ENCODE measurements at regions not wholly inside any gene's neighbourhood (a gene's known extent, or its start where the extent isn't known, plus 50 kb on each side); places are given as distances from the start of the nearest gene placed in this dataset.

DNA sequence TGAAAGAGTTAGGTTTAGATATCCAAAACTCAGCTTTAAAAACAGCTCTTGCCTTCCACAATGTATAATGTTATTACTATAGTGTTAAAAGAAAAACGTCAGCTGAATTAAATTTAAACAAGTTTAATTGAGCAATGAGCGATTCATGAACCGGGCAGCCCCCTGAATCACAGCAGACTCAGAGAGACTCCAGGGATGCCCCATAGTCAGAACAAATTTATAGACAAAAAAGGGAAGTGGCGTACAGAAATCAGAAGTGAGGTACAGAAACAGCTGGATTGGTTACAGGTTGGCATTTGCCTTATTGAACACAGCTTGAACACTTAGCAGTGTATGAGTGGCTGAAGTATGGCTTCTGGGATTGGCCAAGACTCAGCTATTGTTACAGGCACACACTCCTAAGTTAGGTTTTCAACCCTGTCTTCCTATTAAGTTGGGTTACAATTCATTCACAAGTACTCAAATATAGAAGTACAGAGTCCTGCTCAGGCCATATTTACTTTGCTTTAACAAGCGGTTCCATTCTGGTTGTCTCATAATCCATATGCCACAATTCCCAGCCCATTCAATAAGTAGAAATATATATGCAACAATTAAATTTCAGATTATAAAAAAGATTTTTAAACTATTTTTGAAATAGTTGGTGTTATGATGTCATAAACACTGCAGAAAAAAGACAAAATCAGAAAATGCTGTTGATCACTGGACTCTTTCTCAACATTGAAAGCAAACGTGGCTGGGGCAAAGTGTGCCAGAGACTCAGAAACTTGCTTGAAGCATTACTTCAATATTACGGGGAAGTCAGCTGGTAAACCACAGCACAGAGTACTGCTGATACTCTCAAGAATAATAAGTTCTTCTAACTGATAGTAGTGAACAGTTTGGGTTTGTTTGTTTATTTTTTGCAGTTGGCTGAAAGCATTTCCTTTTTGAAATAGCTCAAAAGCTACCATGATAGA lies 459.7 kb downstream of the RAB28 start:
- Histone ChIP-seq H3K79me2 (replicated peaks; ENCODE audit: insufficient read depth) (no peaks in the 10 kb centered on the region), H3K27ac (ENCODE audit: low read depth) (no peak overlapping the region), H3K9me2 (ENCODE audit: insufficient read depth) (0 out of 2 replicates have a peak, but pooled peaks cover 3% of the 10 kb centered on the region), H3K4me3 (no peak overlapping the region), H3F3A (replicated peaks; ENCODE audit: low read depth) (no peaks in the 10 kb centered on the region), H2AFZ (no peak overlapping the region), H4K20me1 (replicated peaks; ENCODE audit: insufficient read depth) (no peaks in the 10 kb centered on the region), H3K4me1 (ENCODE audit: insufficient read depth) (no peaks in the 10 kb centered on the region), H3K27me3 (ENCODE audit: insufficient read depth) (no peaks in the 10 kb centered on the region), H3K36me3 (ENCODE audit: insufficient read depth) (no peaks in the 10 kb centered on the region), H3K4me2 (no peak overlapping the region)
- ATAC-seq (no peak), DNase-seq (ENCODE audit: low spot score) (no peak)
- TF ChIP-seq EZH2phosphoT487 (IDR thresholded peaks at IDR 0.05; ENCODE audit: unreplicated experiment) (no peak), ZNF331 (CRISPR knock-in tag; IDR thresholded peaks at IDR 0.05; ENCODE audit: low read depth) (no peak)
- TF ChIP-seq, protein P1, sequence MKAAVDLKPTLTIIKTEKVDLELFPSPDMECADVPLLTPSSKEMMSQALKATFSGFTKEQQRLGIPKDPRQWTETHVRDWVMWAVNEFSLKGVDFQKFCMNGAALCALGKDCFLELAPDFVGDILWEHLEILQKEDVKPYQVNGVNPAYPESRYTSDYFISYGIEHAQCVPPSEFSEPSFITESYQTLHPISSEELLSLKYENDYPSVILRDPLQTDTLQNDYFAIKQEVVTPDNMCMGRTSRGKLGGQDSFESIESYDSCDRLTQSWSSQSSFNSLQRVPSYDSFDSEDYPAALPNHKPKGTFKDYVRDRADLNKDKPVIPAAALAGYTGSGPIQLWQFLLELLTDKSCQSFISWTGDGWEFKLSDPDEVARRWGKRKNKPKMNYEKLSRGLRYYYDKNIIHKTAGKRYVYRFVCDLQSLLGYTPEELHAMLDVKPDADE (IDR thresholded peaks at IDR 0.05): no peak
- TF ChIP-seq, protein P2, sequence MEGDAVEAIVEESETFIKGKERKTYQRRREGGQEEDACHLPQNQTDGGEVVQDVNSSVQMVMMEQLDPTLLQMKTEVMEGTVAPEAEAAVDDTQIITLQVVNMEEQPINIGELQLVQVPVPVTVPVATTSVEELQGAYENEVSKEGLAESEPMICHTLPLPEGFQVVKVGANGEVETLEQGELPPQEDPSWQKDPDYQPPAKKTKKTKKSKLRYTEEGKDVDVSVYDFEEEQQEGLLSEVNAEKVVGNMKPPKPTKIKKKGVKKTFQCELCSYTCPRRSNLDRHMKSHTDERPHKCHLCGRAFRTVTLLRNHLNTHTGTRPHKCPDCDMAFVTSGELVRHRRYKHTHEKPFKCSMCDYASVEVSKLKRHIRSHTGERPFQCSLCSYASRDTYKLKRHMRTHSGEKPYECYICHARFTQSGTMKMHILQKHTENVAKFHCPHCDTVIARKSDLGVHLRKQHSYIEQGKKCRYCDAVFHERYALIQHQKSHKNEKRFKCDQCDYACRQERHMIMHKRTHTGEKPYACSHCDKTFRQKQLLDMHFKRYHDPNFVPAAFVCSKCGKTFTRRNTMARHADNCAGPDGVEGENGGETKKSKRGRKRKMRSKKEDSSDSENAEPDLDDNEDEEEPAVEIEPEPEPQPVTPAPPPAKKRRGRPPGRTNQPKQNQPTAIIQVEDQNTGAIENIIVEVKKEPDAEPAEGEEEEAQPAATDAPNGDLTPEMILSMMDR (conservative IDR thresholded peaks at IDR 0.05; ENCODE audit: low read depth in 2 of 2): no peak
- Mint-ChIP-seq H3K27ac (no peak overlapping the region), H3K9me3 (no peaks in the 10 kb centered on the region), H3K4me3 (no peak overlapping the region), H3K4me1 (no peaks in the 10 kb centered on the region), H3K36me3 (ENCODE audit: low read depth) (no peaks in the 10 kb centered on the region), H3K27me3 (ENCODE audit: insufficient read depth, low read depth, poor library complexity) (peaks cover 1% of the 10 kb centered on the region)

DNA sequence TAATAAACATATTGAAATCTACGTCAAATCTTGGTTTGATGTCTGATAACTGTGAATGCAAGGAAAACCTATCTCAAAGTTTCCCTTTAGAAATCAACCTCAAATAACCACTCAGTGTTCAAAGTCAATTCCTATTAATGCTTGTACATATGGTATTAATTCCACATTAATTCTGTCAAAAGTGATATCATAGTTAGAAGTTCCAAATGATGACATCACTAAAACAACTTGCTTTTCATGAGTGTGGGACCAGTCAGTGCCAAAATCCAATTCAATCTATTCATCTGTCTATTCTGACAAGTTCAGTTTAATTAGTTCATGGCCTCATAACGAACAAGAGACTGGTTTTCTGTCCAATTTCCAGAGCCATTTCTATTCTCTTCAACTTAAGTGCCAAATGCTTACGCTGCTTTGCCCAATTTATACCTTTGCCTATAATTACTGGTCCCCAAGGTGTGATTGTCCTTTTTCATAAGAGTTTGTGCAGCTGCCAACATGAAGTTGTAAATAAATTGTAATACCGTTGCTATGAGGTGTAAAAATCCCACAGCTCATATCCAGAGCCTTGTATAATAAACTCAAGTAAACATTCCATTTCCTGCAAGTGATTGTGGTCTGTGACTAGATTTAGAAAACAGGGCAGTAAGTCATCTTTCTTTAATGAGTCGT lies 476.2 kb downstream of the RAB28 start:
- Histone ChIP-seq H4K20me1 (replicated peaks; ENCODE audit: insufficient read depth) (no peaks in the 10 kb centered on the region), H3K4me3 (no peak overlapping the region), H3K36me3 (ENCODE audit: insufficient read depth) (no peaks in the 10 kb centered on the region), H3K4me1 (ENCODE audit: insufficient read depth) (no peaks in the 10 kb centered on the region), H3K9me2 (ENCODE audit: insufficient read depth) (no peaks in the 10 kb centered on the region; the same call in 1 of the 2 replicates), H2AFZ (no peak overlapping the region), H3F3A (replicated peaks; ENCODE audit: low read depth) (no peaks in the 10 kb centered on the region), H3K79me2 (replicated peaks; ENCODE audit: insufficient read depth) (no peaks in the 10 kb centered on the region), H3K4me2 (no peak overlapping the region), H3K27me3 (ENCODE audit: insufficient read depth) (no peaks in the 10 kb centered on the region), H3K27ac (ENCODE audit: low read depth) (no peak overlapping the region)
- Mint-ChIP-seq H3K4me1 (no peaks in the 10 kb centered on the region), H3K27ac (no peak overlapping the region), H3K36me3 (ENCODE audit: low read depth) (no peaks in the 10 kb centered on the region), H3K27me3 (ENCODE audit: insufficient read depth, low read depth, poor library complexity) (no peaks in the 10 kb centered on the region), H3K4me3 (no peak overlapping the region), H3K9me3 (no peaks in the 10 kb centered on the region)
- ATAC-seq (no peak), DNase-seq (ENCODE audit: low spot score) (no peak)
- TF ChIP-seq NANOG (IDR thresholded peaks at IDR 0.05; ENCODE audit: borderline replicate concordance) (no peak), EZH2 (IDR thresholded peaks at IDR 0.05; ENCODE audit: low read depth, unreplicated experiment) (no peak), JUNB (IDR thresholded peaks at IDR 0.05; ENCODE audit: unreplicated experiment) (no peak), EZH2phosphoT487 (IDR thresholded peaks at IDR 0.05; ENCODE audit: unreplicated experiment) (no peak), STAT1 (IDR thresholded peaks at IDR 0.05; ENCODE audit: unreplicated experiment) (no peak), ZNF331 (CRISPR knock-in tag; IDR thresholded peaks at IDR 0.05; ENCODE audit: low read depth) (no peak), POLR2AphosphoS5 (IDR thresholded peaks at IDR 0.05; ENCODE audit: low read depth) (no peak), ZNF114 (CRISPR knock-in tag; IDR thresholded peaks at IDR 0.05) (no peak)
- TF ChIP-seq, protein P2 (conservative IDR thresholded peaks at IDR 0.05; ENCODE audit: low read depth in 2 of 2): no peak
- TF ChIP-seq, protein P3, sequence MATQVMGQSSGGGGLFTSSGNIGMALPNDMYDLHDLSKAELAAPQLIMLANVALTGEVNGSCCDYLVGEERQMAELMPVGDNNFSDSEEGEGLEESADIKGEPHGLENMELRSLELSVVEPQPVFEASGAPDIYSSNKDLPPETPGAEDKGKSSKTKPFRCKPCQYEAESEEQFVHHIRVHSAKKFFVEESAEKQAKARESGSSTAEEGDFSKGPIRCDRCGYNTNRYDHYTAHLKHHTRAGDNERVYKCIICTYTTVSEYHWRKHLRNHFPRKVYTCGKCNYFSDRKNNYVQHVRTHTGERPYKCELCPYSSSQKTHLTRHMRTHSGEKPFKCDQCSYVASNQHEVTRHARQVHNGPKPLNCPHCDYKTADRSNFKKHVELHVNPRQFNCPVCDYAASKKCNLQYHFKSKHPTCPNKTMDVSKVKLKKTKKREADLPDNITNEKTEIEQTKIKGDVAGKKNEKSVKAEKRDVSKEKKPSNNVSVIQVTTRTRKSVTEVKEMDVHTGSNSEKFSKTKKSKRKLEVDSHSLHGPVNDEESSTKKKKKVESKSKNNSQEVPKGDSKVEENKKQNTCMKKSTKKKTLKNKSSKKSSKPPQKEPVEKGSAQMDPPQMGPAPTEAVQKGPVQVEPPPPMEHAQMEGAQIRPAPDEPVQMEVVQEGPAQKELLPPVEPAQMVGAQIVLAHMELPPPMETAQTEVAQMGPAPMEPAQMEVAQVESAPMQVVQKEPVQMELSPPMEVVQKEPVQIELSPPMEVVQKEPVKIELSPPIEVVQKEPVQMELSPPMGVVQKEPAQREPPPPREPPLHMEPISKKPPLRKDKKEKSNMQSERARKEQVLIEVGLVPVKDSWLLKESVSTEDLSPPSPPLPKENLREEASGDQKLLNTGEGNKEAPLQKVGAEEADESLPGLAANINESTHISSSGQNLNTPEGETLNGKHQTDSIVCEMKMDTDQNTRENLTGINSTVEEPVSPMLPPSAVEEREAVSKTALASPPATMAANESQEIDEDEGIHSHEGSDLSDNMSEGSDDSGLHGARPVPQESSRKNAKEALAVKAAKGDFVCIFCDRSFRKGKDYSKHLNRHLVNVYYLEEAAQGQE (IDR thresholded peaks at IDR 0.05; ENCODE audit: unreplicated experiment): no peak
- TF ChIP-seq, protein P1 (IDR thresholded peaks at IDR 0.05): no peak
